IPS DF 19.7 (cell line): ENCODE measurements at regions not wholly inside any gene's neighbourhood (a gene's known extent, or its start where the extent isn't known, plus 50 kb on each side); places are given as distances from the start of the nearest gene placed in this dataset.

ENCODE experiments used
- DNase-seq: peaks from one replicate; pipeline ENCODE4 v3.0.0-alpha.2; 2013; ENCODE audit warnings: low read depth, low spot score

- DNase-seq, result no peak
These were observed 263.2 kb downstream of the XXYLT1 start for GRCh38 chr3:195007766-195008165.

GRCh38 chr3:195008816-195009215 is 262.1 kb downstream of the XXYLT1 start:
- no peak for DNase-seq

GRCh38 chr3:195009616-195010015 is 261.3 kb downstream of the XXYLT1 start:
- DNase-seq, result no peak

GRCh38 chr3:195010551-195011100 is 260.3 kb downstream of the XXYLT1 start:
- DNase-seq, result no peak

- no peak for DNase-seq
These were observed 259.6 kb downstream of the XXYLT1 start for GRCh38 chr3:195011231-195011834.

- DNase-seq, result no peak
These were observed 258.9 kb downstream of the XXYLT1 start for GRCh38 chr3:195012100-195012499.

- no peak for DNase-seq
These were observed 258.4 kb downstream of the XXYLT1 start for GRCh38 chr3:195012571-195012970.

GRCh38 chr3:195013411-195014361 is 257.3 kb downstream of the XXYLT1 start:
- no peak for DNase-seq

GRCh38 chr3:195015021-195015420 is 255.9 kb downstream of the XXYLT1 start:
- DNase-seq, result no peak

GRCh38 chr3:195017151-195017550 is 253.8 kb downstream of the XXYLT1 start:
- DNase-seq, result no peak
